Neural progenitor cell (in vitro differentiated cells): ENCODE measurements at regions not wholly inside any gene's neighbourhood (a gene's known extent, or its start where the extent isn't known, plus 50 kb on each side); places are given as distances from the start of the nearest gene placed in this dataset.

Experiments
- EZH2phosphoT487 ChIP-seq: fragments of 200-600 bp; sonication (generic); IDR thresholded peaks from 2 replicates; pipeline ENCODE4 v1.6.1; 2017; ENCODE audit warnings: antibody characterized with exemption
- TF ChIP-seq, protein P1 (sequence below): fragments of 200-600 bp; sonication (generic); IDR thresholded peaks from 2 replicates; pipeline ENCODE4 v1.5.1; 2017; ENCODE audit warnings: antibody characterized with exemption, mild to moderate bottlenecking

GRCh38 chr12:14219156-14219555 is 146.3 kb upstream of the ATF7IP start:
- TF ChIP-seq, protein P1, sequence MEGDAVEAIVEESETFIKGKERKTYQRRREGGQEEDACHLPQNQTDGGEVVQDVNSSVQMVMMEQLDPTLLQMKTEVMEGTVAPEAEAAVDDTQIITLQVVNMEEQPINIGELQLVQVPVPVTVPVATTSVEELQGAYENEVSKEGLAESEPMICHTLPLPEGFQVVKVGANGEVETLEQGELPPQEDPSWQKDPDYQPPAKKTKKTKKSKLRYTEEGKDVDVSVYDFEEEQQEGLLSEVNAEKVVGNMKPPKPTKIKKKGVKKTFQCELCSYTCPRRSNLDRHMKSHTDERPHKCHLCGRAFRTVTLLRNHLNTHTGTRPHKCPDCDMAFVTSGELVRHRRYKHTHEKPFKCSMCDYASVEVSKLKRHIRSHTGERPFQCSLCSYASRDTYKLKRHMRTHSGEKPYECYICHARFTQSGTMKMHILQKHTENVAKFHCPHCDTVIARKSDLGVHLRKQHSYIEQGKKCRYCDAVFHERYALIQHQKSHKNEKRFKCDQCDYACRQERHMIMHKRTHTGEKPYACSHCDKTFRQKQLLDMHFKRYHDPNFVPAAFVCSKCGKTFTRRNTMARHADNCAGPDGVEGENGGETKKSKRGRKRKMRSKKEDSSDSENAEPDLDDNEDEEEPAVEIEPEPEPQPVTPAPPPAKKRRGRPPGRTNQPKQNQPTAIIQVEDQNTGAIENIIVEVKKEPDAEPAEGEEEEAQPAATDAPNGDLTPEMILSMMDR = no peak
- TF ChIP-seq EZH2phosphoT487 = no peak
